ENCODE measurements at regions not wholly inside any gene's neighbourhood (a gene's known extent, or its start where the extent isn't known, plus 50 kb on each side); places are given as distances from the start of the nearest gene placed in this dataset.

DNA sequence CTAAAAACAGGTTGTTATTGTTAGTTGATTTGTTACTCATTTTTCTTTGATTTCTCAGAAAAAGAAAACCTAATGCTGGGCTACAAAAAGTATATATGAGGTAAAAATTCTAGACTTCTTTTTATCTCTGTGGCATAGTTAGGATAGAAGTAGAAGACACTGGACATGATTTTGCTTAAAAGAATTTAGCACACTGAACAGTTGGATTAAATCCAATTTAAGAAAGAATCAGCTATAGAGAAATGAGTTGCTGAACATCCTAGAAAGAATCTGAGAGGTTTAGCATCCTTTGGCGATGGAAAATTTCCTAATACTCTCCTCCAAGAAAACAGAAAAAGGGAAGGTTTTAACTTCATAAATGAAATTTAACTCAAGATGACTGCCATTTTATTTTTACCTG lies 259.7 kb downstream of the TBL1XR1 start:
- intact Hi-C loops (cut with micrococcal nuclease): no loop called here
- Mint-ChIP-seq H3K9me3 (peaks cover 0 to 2% (median 0%) of the 10 kb centered on the region in 7 donors), H3K36me3 (no peaks in the 10 kb centered on the region), H3K27ac (no peak overlapping the region), H3K4me3 (no peak overlapping the region), H3K27me3 (ENCODE audit: low read depth in 3 of 3) (peaks cover 1 to 3% (median 2%) of the 10 kb centered on the region in 3 donors), H3K4me1 (peaks cover 2% of the 10 kb centered on the region)
- no peaks in the 10 kb centered on the region for H4K20me1 ChIP-seq (ENCODE audit: insufficient read depth, low read length)
- H3K27ac ChIP-seq (ENCODE audit: low read depth in 1 of 2, low read length in 2 of 2): no peak overlapping the region
- no peaks in the 10 kb centered on the region for H3K4me1 ChIP-seq (ENCODE audit: control insufficient read depth in 1 of 2, insufficient read depth in 2 of 2, low read length in 2 of 2)
- DNase-seq: no peak
- no peaks in the 10 kb centered on the region for H3K9me3 ChIP-seq (replicated peaks in 1 of 2; ENCODE audit: control insufficient read depth in 1 of 2, insufficient read depth in 1 of 2, low read length in 2 of 2)
- H3K4me3 ChIP-seq (replicated peaks in 1 of 3; ENCODE audit: low read depth in 2 of 3, low read length in 3 of 3): no peak overlapping the region
- no peak overlapping the region for H3K9ac ChIP-seq (ENCODE audit: insufficient read depth, low read length, poor library complexity, severe bottlenecking)
- H3K36me3 ChIP-seq (replicated peaks in 1 of 2; ENCODE audit: control insufficient read depth in 1 of 2, insufficient read depth in 2 of 2, low read length in 2 of 2): no peaks in the 10 kb centered on the region
- TF ChIP-seq, protein P1, sequence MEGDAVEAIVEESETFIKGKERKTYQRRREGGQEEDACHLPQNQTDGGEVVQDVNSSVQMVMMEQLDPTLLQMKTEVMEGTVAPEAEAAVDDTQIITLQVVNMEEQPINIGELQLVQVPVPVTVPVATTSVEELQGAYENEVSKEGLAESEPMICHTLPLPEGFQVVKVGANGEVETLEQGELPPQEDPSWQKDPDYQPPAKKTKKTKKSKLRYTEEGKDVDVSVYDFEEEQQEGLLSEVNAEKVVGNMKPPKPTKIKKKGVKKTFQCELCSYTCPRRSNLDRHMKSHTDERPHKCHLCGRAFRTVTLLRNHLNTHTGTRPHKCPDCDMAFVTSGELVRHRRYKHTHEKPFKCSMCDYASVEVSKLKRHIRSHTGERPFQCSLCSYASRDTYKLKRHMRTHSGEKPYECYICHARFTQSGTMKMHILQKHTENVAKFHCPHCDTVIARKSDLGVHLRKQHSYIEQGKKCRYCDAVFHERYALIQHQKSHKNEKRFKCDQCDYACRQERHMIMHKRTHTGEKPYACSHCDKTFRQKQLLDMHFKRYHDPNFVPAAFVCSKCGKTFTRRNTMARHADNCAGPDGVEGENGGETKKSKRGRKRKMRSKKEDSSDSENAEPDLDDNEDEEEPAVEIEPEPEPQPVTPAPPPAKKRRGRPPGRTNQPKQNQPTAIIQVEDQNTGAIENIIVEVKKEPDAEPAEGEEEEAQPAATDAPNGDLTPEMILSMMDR (IDR thresholded peaks at IDR 0.05): no peak
- H3K27me3 ChIP-seq (ENCODE audit: control insufficient read depth in 2 of 2, insufficient read depth in 2 of 2, low read length in 2 of 2): no peaks in the 10 kb centered on the region
- no peaks in the 10 kb centered on the region for H3K79me2 ChIP-seq (ENCODE audit: insufficient read depth, low read length)
- no CpG with 5 or more reads among the region's 1 CpG for WGBS (ENCODE audit: insufficient coverage)
- no peak overlapping the region for H3K4me2 ChIP-seq (replicated peaks; ENCODE audit: extremely low read depth, low read length, poor library complexity, severe bottlenecking)
- H2AFZ ChIP-seq (ENCODE audit: insufficient read depth, low read depth, low read length, poor library complexity, severe bottlenecking): no peak overlapping the region

DNA sequence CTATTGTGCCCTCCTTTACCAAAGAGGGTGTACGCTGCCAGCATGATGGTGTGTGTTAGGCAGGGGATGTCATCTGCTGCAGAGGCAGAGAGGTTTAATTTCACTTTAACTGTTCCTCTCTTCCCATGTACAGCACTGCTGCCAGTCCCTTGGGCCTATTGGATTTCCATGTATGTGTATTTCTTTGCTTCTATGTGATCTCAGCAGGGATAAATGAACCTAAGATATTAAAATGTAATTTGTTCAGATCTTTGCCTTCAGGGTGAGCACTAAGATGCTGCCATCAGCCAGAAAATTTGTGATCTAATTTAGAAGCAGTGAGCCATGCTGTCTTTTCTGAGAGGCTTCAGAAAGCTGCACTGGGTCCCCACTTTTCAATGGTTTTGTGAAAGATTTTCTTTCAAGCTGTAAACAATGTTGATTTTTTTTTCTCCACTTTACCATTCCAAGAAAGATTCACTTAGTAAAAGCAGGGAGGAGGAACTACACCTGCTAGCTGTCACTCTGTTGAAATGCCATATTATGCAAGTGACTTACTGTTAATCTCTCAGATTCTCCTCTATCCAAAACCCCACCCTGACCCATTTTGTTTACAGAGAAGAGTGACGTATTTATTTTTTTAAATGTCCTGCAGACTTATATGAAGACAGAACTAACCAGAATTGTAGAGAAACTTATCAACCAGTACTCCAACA lies 261.9 kb downstream of the TBL1XR1 start:
- intact Hi-C loops (cut with micrococcal nuclease): no loop called here
- H4K20me1 ChIP-seq (ENCODE audit: insufficient read depth, low read length): no peaks in the 10 kb centered on the region
- no peaks in the 10 kb centered on the region for H3K4me1 ChIP-seq (ENCODE audit: control insufficient read depth in 1 of 2, insufficient read depth in 2 of 2, low read length in 2 of 2)
- no peaks in the 10 kb centered on the region for H3K9me3 ChIP-seq (replicated peaks in 1 of 2; ENCODE audit: control insufficient read depth in 1 of 2, insufficient read depth in 1 of 2, low read length in 2 of 2)
- TF ChIP-seq, protein P1 (IDR thresholded peaks at IDR 0.05): no peak
- H3K4me3 ChIP-seq (replicated peaks in 1 of 3; ENCODE audit: low read depth in 2 of 3, low read length in 3 of 3): no peak overlapping the region
- H3K9ac ChIP-seq (ENCODE audit: insufficient read depth, low read length, poor library complexity, severe bottlenecking): no peak overlapping the region
- Mint-ChIP-seq H3K36me3 (no peaks in the 10 kb centered on the region), H3K4me1 (peaks cover 2% of the 10 kb centered on the region), H3K9me3 (peaks cover 0 to 2% (median 0%) of the 10 kb centered on the region in 7 donors), H3K27me3 (ENCODE audit: low read depth in 3 of 3) (peaks cover 1 to 3% (median 2%) of the 10 kb centered on the region in 3 donors), H3K27ac (no peak overlapping the region), H3K4me3 (no peak overlapping the region)
- no peak overlapping the region for H3K4me2 ChIP-seq (replicated peaks; ENCODE audit: extremely low read depth, low read length, poor library complexity, severe bottlenecking)
- WGBS (ENCODE audit: insufficient coverage): no CpG with 5 or more reads among the region's 2 CpGs
- no peaks in the 10 kb centered on the region for H3K27me3 ChIP-seq (ENCODE audit: control insufficient read depth in 2 of 2, insufficient read depth in 2 of 2, low read length in 2 of 2)
- no peak for DNase-seq
- H3K27ac ChIP-seq (ENCODE audit: low read depth in 1 of 2, low read length in 2 of 2): no peak overlapping the region
- H3K36me3 ChIP-seq (replicated peaks in 1 of 2; ENCODE audit: control insufficient read depth in 1 of 2, insufficient read depth in 2 of 2, low read length in 2 of 2): no peaks in the 10 kb centered on the region
- no peak overlapping the region for H2AFZ ChIP-seq (ENCODE audit: insufficient read depth, low read depth, low read length, poor library complexity, severe bottlenecking)
- no peaks in the 10 kb centered on the region for H3K79me2 ChIP-seq (ENCODE audit: insufficient read depth, low read length)
